Astrocyte (in vitro differentiated cells and primary cell): ENCODE measurements at regions not wholly inside any gene's neighbourhood (a gene's known extent, or its start where the extent isn't known, plus 50 kb on each side); places are given as distances from the start of the nearest gene placed in this dataset.

ENCODE experiments used
- DNase-seq: peaks from one replicate; pipeline ENCODE4 v3.0.0-alpha.2; 2010; ENCODE audit warnings: low read depth
- FAIRE-seq: peaks from 2 replicates; lab custom pipeline; 2011; peaks lifted over from hg19 to GRCh38; lab: Jason Lieb, UNC
- H2AFZ ChIP-seq: 2 replicates; pipeline ENCODE4 v1.6.0; 2012; ENCODE audit warnings: low read depth, low read length, inconsistent platforms
- H3K27ac ChIP-seq: 2 replicates; pipeline ENCODE4 v1.5.1; 2011; ENCODE audit warnings: low read depth, low read length, inconsistent platforms
- H3K27me3 ChIP-seq: 2 replicates; pipeline ENCODE4 v1.6.0; 2011; ENCODE audit warnings: low read length, inconsistent platforms; ENCODE audit not compliant: insufficient read depth
- H3K36me3 ChIP-seq: 2 replicates; pipeline ENCODE4 v1.5.1; 2011; ENCODE audit warnings: low read length, inconsistent platforms; ENCODE audit not compliant: insufficient read depth
- H3K4me1 ChIP-seq: 2 replicates; pipeline ENCODE4 v1.5.1; 2011; ENCODE audit warnings: low read length, inconsistent platforms; ENCODE audit not compliant: insufficient read depth
- H3K4me2 ChIP-seq: 2 replicates; pipeline ENCODE4 v1.6.0; 2012; ENCODE audit warnings: low read length, inconsistent platforms
- H3K4me3 ChIP-seq: 2 replicates; pipeline ENCODE4 v1.5.1; 2011; ENCODE audit warnings: low read depth, mild to moderate bottlenecking, low read length, inconsistent platforms; ENCODE audit not compliant: insufficient read depth
- H3K79me2 ChIP-seq: 2 replicates; pipeline ENCODE4 v1.6.0; 2012; ENCODE audit warnings: mild to moderate bottlenecking, low read length, inconsistent platforms; ENCODE audit not compliant: insufficient read depth
- H3K9ac ChIP-seq: 2 replicates; pipeline ENCODE4 v1.6.0; 2012; ENCODE audit warnings: mild to moderate bottlenecking, low read length, inconsistent platforms
- H3K9me3 ChIP-seq: 2 replicates; pipeline ENCODE4 v1.5.1; 2012; ENCODE audit warnings: low read depth, mild to moderate bottlenecking, low read length, inconsistent platforms; ENCODE audit not compliant: insufficient read depth
- H4K20me1 ChIP-seq: 2 replicates; pipeline ENCODE4 v1.6.0; 2012; ENCODE audit warnings: low read length, inconsistent platforms; ENCODE audit not compliant: insufficient read depth
- H3K27ac Mint-ChIP-seq: one replicate; pipeline ENCODE4 v1.8.0; 2021; ENCODE audit warnings: mild to moderate bottlenecking, mixed read lengths; ENCODE audit not compliant: unreplicated experiment
- H3K27me3 Mint-ChIP-seq: one replicate; pipeline ENCODE4 v1.8.0; 2021; ENCODE audit warnings: low read depth, mixed read lengths; ENCODE audit not compliant: unreplicated experiment
- H3K36me3 Mint-ChIP-seq: one replicate; pipeline ENCODE4 v1.8.0; 2021; ENCODE audit warnings: low read depth, mixed read lengths; ENCODE audit not compliant: unreplicated experiment
- H3K4me1 Mint-ChIP-seq: one replicate; pipeline ENCODE4 v1.8.0; 2021; ENCODE audit warnings: low read depth, mixed read lengths; ENCODE audit not compliant: unreplicated experiment
- H3K4me3 Mint-ChIP-seq: one replicate; pipeline ENCODE4 v1.8.0; 2021; ENCODE audit warnings: mild to moderate bottlenecking, moderate library complexity, mixed read lengths; ENCODE audit not compliant: unreplicated experiment
- H3K9me3 Mint-ChIP-seq: one replicate; pipeline ENCODE4 v1.8.0; 2021; ENCODE audit warnings: mild to moderate bottlenecking, mixed read lengths; ENCODE audit not compliant: unreplicated experiment
- EZH2 ChIP-seq: IDR thresholded peaks from 2 replicates; pipeline ENCODE4 v1.6.1; 2012; ENCODE audit warnings: mild to moderate bottlenecking, low read length, inconsistent platforms; ENCODE audit not compliant: insufficient read depth
- TF ChIP-seq, protein P1 (sequence below): IDR thresholded peaks from 2 replicates; pipeline ENCODE4 v1.5.1; 2011; ENCODE audit warnings: low read depth, mild to moderate bottlenecking, inconsistent platforms, low read length, moderate library complexity; ENCODE audit not compliant: insufficient read depth

DNA sequence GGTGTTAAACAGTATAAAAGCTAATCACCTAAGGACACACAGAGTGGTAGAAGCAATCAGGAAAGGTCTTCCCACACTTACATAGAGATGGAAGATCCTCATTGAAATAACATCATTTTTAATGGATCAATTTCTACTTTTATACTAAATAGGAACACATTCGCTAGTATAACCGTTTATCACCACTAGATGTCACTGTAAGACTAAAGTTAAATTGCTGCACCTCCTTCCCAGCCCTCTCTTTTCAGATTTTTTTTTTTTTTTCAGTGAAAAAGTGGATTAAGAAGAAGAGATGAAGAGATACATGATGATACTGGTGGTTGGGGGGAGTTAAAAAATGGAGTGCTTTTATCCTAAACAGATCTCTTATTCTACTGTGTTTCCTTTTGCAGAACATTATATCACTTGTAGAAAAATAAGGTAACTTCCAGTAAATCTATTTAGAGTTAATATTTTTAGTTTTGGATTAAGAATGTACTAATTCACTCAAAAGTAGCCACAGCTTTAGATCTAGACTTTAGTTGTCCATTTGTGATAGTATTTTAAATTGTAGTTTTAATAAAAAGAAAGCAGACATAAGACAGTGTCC, 116.9 kb upstream of the ARRDC3 start:
- FAIRE-seq (peak; percentile 26), DNase-seq (peak; percentile 37)
- Histone ChIP-seq H3K4me2 (no peak overlapping the region), H3K4me1 (no peaks in the 10 kb centered on the region), H3K4me3 (no peak overlapping the region), H4K20me1 (no peaks in the 10 kb centered on the region), H3K27me3 (no peaks in the 10 kb centered on the region), H2AFZ (no peak overlapping the region), H3K79me2 (no peaks in the 10 kb centered on the region), H3K27ac (no peak overlapping the region), H3K9ac (no peak overlapping the region), H3K36me3 (no peaks in the 10 kb centered on the region), H3K9me3 (no peaks in the 10 kb centered on the region)
- H3K27ac Mint-ChIP-seq = no peak overlapping the region
- H3K36me3 Mint-ChIP-seq = no peaks in the 10 kb centered on the region
- no peaks in the 10 kb centered on the region for H3K9me3 Mint-ChIP-seq
- H3K27me3 Mint-ChIP-seq = no peaks in the 10 kb centered on the region
- no peak overlapping the region for H3K4me3 Mint-ChIP-seq
- no peak for TF ChIP-seq EZH2
- TF ChIP-seq, protein P1, sequence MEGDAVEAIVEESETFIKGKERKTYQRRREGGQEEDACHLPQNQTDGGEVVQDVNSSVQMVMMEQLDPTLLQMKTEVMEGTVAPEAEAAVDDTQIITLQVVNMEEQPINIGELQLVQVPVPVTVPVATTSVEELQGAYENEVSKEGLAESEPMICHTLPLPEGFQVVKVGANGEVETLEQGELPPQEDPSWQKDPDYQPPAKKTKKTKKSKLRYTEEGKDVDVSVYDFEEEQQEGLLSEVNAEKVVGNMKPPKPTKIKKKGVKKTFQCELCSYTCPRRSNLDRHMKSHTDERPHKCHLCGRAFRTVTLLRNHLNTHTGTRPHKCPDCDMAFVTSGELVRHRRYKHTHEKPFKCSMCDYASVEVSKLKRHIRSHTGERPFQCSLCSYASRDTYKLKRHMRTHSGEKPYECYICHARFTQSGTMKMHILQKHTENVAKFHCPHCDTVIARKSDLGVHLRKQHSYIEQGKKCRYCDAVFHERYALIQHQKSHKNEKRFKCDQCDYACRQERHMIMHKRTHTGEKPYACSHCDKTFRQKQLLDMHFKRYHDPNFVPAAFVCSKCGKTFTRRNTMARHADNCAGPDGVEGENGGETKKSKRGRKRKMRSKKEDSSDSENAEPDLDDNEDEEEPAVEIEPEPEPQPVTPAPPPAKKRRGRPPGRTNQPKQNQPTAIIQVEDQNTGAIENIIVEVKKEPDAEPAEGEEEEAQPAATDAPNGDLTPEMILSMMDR = peak; percentile 54
- no peaks in the 10 kb centered on the region for H3K4me1 Mint-ChIP-seq

DNA sequence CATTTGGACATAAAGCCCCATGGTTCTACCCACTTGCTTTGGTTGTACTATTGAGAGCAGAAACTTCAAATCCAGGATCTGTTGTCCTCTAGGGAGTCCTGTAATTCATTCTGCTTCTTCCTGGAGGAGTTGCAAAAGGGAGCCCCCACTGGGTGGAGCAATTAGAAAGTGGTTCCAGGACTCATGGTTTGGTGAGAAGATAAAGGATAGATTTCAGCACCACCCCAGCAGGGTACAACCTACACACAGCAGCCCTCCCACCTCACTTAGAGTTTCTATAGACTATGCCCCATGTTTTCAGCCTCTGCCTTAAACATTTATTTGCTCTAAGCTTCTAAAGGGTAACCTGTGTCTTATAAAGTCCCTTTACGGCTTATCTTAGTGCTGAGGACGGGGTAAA, 112.6 kb upstream of the ARRDC3 start:
- Mint-ChIP-seq H3K27me3 (no peaks in the 10 kb centered on the region), H3K4me3 (no peak overlapping the region), H3K36me3 (no peaks in the 10 kb centered on the region), H3K9me3 (no peaks in the 10 kb centered on the region), H3K4me1 (no peaks in the 10 kb centered on the region), H3K27ac (no peak overlapping the region)
- no peaks in the 10 kb centered on the region for H3K36me3 ChIP-seq
- no peaks in the 10 kb centered on the region for H3K4me1 ChIP-seq
- FAIRE-seq (no peak), DNase-seq (no peak)
- no peak overlapping the region for H3K9ac ChIP-seq
- H3K4me3 ChIP-seq = no peak overlapping the region
- TF ChIP-seq, protein P1 = no peak
- no peak for TF ChIP-seq EZH2
- H4K20me1 ChIP-seq = no peaks in the 10 kb centered on the region
- no peak overlapping the region for H2AFZ ChIP-seq
- no peak overlapping the region for H3K4me2 ChIP-seq
- H3K79me2 ChIP-seq = no peaks in the 10 kb centered on the region
- no peak overlapping the region for H3K27ac ChIP-seq
- H3K9me3 ChIP-seq = no peaks in the 10 kb centered on the region
- no peaks in the 10 kb centered on the region for H3K27me3 ChIP-seq

DNA sequence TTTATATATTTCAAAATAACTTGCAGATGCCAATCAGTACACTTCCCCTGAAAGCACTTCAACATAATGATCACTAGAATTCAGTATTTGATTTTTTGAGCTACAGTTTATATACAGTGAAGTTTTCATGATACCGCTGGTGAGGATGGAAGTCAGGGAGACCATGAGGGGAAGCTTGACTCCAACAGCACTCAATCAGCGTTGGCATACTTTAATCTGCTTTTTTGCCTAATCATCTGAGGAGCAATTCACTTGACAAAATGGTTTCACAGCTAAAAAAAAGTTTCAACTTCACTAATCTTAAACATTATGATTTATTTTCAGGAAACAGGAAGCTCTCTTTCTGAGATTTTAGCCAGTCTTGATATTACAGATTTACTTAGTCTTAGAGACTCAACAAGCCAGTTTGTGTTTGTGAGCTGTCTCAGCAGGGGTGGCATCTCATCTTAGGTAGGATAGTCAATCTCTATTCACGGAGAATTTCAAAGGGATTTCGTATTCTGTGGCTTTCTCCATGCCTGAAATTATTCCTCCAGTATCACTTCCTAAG, 111.4 kb upstream of the ARRDC3 start:
- H3K9me3 Mint-ChIP-seq = no peaks in the 10 kb centered on the region
- H3K27me3 Mint-ChIP-seq = no peaks in the 10 kb centered on the region
- no peaks in the 10 kb centered on the region for H3K36me3 Mint-ChIP-seq
- FAIRE-seq (no peak), DNase-seq (no peak)
- no peaks in the 10 kb centered on the region for H3K4me1 Mint-ChIP-seq
- Histone ChIP-seq H3K4me2 (no peak overlapping the region), H2AFZ (no peak overlapping the region), H3K27ac (no peak overlapping the region), H3K36me3 (no peaks in the 10 kb centered on the region), H3K4me1 (no peaks in the 10 kb centered on the region), H3K9me3 (no peaks in the 10 kb centered on the region), H3K9ac (no peak overlapping the region), H3K27me3 (no peaks in the 10 kb centered on the region), H3K4me3 (no peak overlapping the region), H3K79me2 (no peaks in the 10 kb centered on the region), H4K20me1 (no peaks in the 10 kb centered on the region)
- H3K4me3 Mint-ChIP-seq = no peak overlapping the region
- H3K27ac Mint-ChIP-seq = no peak overlapping the region
- TF ChIP-seq, protein P1 = no peak
- TF ChIP-seq EZH2 = no peak
